Ishikawa (cell line): ENCODE measurements at regions not wholly inside any gene's neighbourhood (a gene's known extent, or its start where the extent isn't known, plus 50 kb on each side); places are given as distances from the start of the nearest gene placed in this dataset.

Source experiments
- CEBPB ChIP-seq: IDR thresholded peaks from 2 replicates; pipeline ENCODE4 v1.6.1; 2012
- CREB1 ChIP-seq: IDR thresholded peaks from 2 replicates; pipeline ENCODE4 v1.6.1; 2012; ENCODE audit warnings: low read depth
- EGR1 ChIP-seq: IDR thresholded peaks from 2 replicates; pipeline ENCODE4 v1.6.1; 2012
- EP300 ChIP-seq: IDR thresholded peaks from 2 replicates; pipeline ENCODE4 v1.6.1; 2012; ENCODE audit warnings: borderline replicate concordance
- FOXM1 ChIP-seq: IDR thresholded peaks from 2 replicates; pipeline ENCODE4 v1.6.1; 2012; ENCODE audit warnings: low read depth, borderline replicate concordance
- NFIC ChIP-seq: IDR thresholded peaks from 2 replicates; pipeline ENCODE4 v1.6.1; 2012
- RAD21 ChIP-seq: IDR thresholded peaks from 2 replicates; pipeline ENCODE4 v1.6.1; 2012; ENCODE audit warnings: low read depth
- TAF1 ChIP-seq: IDR thresholded peaks from 2 replicates; pipeline ENCODE4 v1.6.1; 2012; ENCODE audit warnings: low read depth, mild to moderate bottlenecking
- TCF12 ChIP-seq: IDR thresholded peaks from 2 replicates; pipeline ENCODE4 v1.6.1; 2012; ENCODE audit warnings: low read depth
- TEAD4 ChIP-seq: IDR thresholded peaks from 2 replicates; pipeline ENCODE4 v1.6.1; 2012
- YY1 ChIP-seq: IDR thresholded peaks from 2 replicates; pipeline ENCODE4 v1.6.1; 2012; ENCODE audit warnings: low read depth
- ZBTB7A ChIP-seq: IDR thresholded peaks from 2 replicates; pipeline ENCODE4 v1.6.1; 2012; ENCODE audit warnings: low read depth
- TF ChIP-seq, protein P1 (sequence below): IDR thresholded peaks from 2 replicates; pipeline ENCODE4 v1.6.1; 2012; ENCODE audit warnings: low read depth, mild to moderate bottlenecking
- TF ChIP-seq, protein P2 (sequence below): IDR thresholded peaks from 2 replicates; pipeline ENCODE4 v1.6.1; 2012
- TF ChIP-seq, protein P3 (sequence below): IDR thresholded peaks from 2 replicates; pipeline ENCODE4 v1.6.1; 2012

DNA sequence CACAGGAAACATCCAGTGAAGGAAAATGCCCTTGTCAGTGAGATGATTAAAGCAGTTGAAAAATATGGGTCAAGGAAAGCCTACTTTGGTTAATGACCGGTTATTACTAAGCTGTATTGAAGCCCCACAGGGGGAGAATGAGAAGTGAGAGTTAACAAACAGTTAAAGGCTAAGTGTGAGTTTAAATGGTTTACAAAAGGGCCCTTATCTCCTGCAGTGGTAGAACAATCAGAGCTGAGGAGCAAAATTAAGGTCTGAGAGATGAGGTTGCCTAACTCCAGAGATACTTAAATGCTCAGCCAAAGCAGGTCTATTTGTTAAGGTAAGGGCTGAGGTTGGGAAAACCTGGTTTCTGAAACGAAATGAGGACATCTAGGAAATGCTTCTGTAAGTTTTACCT lies 75.1 kb upstream of the FER start:
- no peak for TF ChIP-seq YY1
- no peak for TF ChIP-seq CEBPB
- TF ChIP-seq TCF12: no peak
- no peak for TF ChIP-seq TAF1
- no peak for TF ChIP-seq EGR1
- TF ChIP-seq, protein P1, sequence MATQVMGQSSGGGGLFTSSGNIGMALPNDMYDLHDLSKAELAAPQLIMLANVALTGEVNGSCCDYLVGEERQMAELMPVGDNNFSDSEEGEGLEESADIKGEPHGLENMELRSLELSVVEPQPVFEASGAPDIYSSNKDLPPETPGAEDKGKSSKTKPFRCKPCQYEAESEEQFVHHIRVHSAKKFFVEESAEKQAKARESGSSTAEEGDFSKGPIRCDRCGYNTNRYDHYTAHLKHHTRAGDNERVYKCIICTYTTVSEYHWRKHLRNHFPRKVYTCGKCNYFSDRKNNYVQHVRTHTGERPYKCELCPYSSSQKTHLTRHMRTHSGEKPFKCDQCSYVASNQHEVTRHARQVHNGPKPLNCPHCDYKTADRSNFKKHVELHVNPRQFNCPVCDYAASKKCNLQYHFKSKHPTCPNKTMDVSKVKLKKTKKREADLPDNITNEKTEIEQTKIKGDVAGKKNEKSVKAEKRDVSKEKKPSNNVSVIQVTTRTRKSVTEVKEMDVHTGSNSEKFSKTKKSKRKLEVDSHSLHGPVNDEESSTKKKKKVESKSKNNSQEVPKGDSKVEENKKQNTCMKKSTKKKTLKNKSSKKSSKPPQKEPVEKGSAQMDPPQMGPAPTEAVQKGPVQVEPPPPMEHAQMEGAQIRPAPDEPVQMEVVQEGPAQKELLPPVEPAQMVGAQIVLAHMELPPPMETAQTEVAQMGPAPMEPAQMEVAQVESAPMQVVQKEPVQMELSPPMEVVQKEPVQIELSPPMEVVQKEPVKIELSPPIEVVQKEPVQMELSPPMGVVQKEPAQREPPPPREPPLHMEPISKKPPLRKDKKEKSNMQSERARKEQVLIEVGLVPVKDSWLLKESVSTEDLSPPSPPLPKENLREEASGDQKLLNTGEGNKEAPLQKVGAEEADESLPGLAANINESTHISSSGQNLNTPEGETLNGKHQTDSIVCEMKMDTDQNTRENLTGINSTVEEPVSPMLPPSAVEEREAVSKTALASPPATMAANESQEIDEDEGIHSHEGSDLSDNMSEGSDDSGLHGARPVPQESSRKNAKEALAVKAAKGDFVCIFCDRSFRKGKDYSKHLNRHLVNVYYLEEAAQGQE: no peak
- TF ChIP-seq FOXM1: no peak
- no peak for TF ChIP-seq RAD21
- no peak for TF ChIP-seq EP300
- TF ChIP-seq CREB1: no peak
- no peak for TF ChIP-seq TEAD4
- no peak for TF ChIP-seq NFIC
- no peak for TF ChIP-seq ZBTB7A
- TF ChIP-seq, protein P2, sequence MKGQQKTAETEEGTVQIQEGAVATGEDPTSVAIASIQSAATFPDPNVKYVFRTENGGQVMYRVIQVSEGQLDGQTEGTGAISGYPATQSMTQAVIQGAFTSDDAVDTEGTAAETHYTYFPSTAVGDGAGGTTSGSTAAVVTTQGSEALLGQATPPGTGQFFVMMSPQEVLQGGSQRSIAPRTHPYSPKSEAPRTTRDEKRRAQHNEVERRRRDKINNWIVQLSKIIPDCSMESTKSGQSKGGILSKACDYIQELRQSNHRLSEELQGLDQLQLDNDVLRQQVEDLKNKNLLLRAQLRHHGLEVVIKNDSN: no peak
- TF ChIP-seq, protein P3, sequence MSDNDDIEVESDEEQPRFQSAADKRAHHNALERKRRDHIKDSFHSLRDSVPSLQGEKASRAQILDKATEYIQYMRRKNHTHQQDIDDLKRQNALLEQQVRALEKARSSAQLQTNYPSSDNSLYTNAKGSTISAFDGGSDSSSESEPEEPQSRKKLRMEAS: no peak

DNA sequence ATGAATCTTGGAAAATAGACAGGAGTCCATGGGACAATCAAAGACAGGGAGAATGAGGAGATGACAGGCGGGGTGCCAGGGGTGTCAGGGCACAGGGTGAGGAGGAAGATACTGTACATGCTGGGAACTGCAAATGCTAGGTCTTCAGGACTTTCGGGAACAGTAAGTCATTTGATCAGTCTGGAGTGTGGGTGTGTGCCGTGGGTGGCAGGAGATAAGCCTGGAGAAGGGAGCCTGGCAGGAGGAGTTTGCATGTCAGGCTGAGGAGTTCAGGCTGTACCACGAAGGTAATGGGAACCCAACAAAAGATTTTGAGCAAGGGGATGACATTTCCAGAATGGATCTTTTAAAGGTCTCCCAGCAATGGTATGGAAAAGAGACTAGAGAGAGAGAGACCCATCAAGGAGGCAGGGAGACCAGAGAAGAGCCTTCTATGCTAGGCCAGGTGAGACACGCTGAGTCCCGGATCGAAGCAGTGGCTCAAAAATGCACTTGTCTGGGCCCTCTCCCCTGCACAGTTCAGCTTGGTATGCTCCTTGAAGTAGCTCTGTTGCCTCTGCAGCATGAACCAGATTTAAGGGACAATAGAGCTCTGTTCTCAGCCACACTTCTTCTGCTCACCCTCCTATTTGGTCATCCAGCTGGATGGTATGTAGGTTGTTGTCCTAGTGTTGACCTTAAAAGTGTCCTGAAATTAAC lies 77.0 kb upstream of the FER start:
- TF ChIP-seq NFIC (no peak), TCF12 (no peak), ZBTB7A (no peak), RAD21 (no peak), FOXM1 (no peak), EGR1 (no peak), CEBPB (no peak), CREB1 (no peak), TEAD4 (no peak), TAF1 (no peak), YY1 (no peak), EP300 (no peak)
- TF ChIP-seq, protein P1: no peak
- TF ChIP-seq, protein P3: no peak
- TF ChIP-seq, protein P2: no peak

DNA sequence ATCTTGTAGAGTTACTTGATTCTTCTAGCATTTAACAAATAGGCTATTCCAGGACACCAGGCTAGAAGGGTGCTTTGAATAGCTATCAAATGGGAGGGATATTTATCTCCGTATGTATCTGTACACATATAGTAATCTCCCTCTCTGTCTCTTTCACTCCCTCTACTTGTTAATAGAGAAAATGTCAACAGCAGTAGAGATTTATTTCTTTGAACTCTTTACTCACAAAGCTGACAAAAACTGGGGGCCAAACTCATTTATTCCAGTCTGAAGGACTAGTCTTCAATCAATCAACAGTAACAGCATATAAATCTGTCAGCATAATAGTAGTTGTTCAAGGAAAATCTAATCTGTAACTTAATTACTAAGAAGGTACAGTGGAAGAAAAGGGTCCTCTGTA lies 78.2 kb upstream of the FER start:
- TF ChIP-seq TEAD4 (no peak), YY1 (no peak), NFIC (no peak), EP300 (no peak), CEBPB (no peak), RAD21 (no peak)
- TF ChIP-seq, protein P2: no peak
- TF ChIP-seq, protein P1: no peak

DNA sequence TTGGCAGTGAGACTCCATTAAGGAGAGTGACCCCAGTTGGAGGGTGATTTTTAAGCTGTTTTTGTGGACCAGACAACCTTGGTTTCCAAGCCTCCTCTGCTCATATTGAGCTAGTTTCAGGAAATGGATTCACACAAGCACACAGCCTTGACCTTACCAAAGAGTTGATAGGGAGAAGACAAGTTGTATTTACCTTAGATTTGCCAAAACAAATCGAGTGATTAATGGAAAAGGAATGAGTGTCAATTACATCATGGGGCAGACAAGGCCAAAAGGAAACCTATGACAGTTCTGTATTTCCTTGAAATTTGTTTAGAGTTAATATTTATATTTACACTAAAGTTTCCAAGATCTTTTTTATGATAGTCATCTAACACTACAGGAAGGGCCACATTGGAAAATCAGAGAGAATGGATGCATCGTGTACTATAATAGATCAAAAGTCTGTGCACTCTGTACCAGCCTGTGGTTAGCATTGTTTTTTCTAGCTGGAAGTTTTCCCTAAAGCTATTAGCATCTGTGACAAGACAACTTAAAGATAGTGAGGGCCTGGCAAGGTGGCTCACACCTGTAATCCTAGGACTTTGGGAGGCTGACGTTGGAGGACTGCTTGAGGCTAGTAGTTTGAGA lies 86.0 kb upstream of the FER start:
- no peak for TF ChIP-seq TEAD4
